UCSD-AML1 (cell line): ENCODE measurements at regions not wholly inside any gene's neighbourhood (a gene's known extent, or its start where the extent isn't known, plus 50 kb on each side); places are given as distances from the start of the nearest gene placed in this dataset.

Experiments
- DNase-seq: peaks from one replicate; lab custom pipeline; 2025; ENCODE audit not compliant: unreplicated experiment; lab: John Stamatoyannopoulos, UW

GRCh38 chr18:10374195-10374594 is 80.2 kb upstream of the APCDD1 start:
- no peak for DNase-seq

GRCh38 chr18:10374636-10375293 is 79.7 kb upstream of the APCDD1 start:
- no peak for DNase-seq

- no peak for DNase-seq
Measured at GRCh38 chr18:10376731-10377130, 77.7 kb upstream of the APCDD1 start.

- no peak for DNase-seq
Measured at GRCh38 chr18:10377956-10378355, 76.5 kb upstream of the APCDD1 start.

GRCh38 chr18:10378688-10379420 is 75.6 kb upstream of the APCDD1 start:
- no peak for DNase-seq

- DNase-seq, result no peak
Measured at GRCh38 chr18:10379522-10379921, 74.9 kb upstream of the APCDD1 start.

- DNase-seq, result no peak
Measured at GRCh38 chr18:10381516-10381915, 72.9 kb upstream of the APCDD1 start.

- no peak for DNase-seq
Measured at GRCh38 chr18:10381951-10382350, 72.5 kb upstream of the APCDD1 start.

GRCh38 chr18:10386049-10386448 is 68.4 kb upstream of the APCDD1 start:
- no peak for DNase-seq

- no peak for DNase-seq
Measured at GRCh38 chr18:10386956-10387355, 67.5 kb upstream of the APCDD1 start.

GRCh38 chr18:10387399-10387798 is 67.0 kb upstream of the APCDD1 start:
- no peak for DNase-seq

GRCh38 chr18:10388373-10388772 is 66.1 kb upstream of the APCDD1 start:
- DNase-seq, result no peak

GRCh38 chr18:10391506-10391905 is 62.9 kb upstream of the APCDD1 start:
- no peak for DNase-seq

GRCh38 chr18:10397004-10397403 is 57.4 kb upstream of the APCDD1 start:
- DNase-seq, result no peak

- no peak for DNase-seq
Measured at GRCh38 chr18:10398571-10398970, 55.9 kb upstream of the APCDD1 start.

GRCh38 chr18:10399465-10399864 is 55.0 kb upstream of the APCDD1 start:
- no peak for DNase-seq

GRCh38 chr18:10400534-10401307 is 53.7 kb upstream of the APCDD1 start:
- no peak for DNase-seq

GRCh38 chr18:10401521-10401920 is 52.9 kb upstream of the APCDD1 start:
- no peak for DNase-seq

GRCh38 chr18:10401930-10402329 is 52.5 kb upstream of the APCDD1 start:
- DNase-seq, result no peak

- no peak for DNase-seq
Measured at GRCh38 chr18:10402871-10403559, 51.4 kb upstream of the APCDD1 start.

- no peak for DNase-seq
Measured at GRCh38 chr18:10403708-10404107, 50.7 kb upstream of the APCDD1 start.
